RWPE1 (cell line): ENCODE measurements at regions not wholly inside any gene's neighbourhood (a gene's known extent, or its start where the extent isn't known, plus 50 kb on each side); places are given as distances from the start of the nearest gene placed in this dataset.

Experiments used
- CTCF ChIA-PET: fragments of 350-600 bp; sonication (Branson Sonifier 250); formaldehyde crosslinking; extraction: SDS; loops from one replicate; lab custom pipeline; 2021; lab: Yijun Ruan, JAX
- POLR2A ChIA-PET: fragments of 400-600 bp; formaldehyde crosslinking; extraction: SDS; loops from one replicate; lab custom pipeline; 2020; ENCODE audit warnings: antibody characterized with exemption; ENCODE audit not compliant: low non-redundant PET; lab: Yijun Ruan, JAX
- DNase-seq: peaks from one replicate; pipeline ENCODE4 v3.0.0; 2012; ENCODE audit warnings: low spot score
- H3K27ac ChIP-seq: fragments of 450-650 bp; 2 replicates; pipeline ENCODE4 v1.5.1; 2017
- TF ChIP-seq, protein P1 (sequence below): fragments of 450-650 bp; conservative IDR thresholded peaks from 2 replicates; pipeline ENCODE4 v1.5.1; 2017; ENCODE audit warnings: low read depth, mild to moderate bottlenecking

GRCh38 chr7:63042730-63043511, 955.7 kb upstream of the ZNF722 start:
- TF ChIP-seq, protein P1, sequence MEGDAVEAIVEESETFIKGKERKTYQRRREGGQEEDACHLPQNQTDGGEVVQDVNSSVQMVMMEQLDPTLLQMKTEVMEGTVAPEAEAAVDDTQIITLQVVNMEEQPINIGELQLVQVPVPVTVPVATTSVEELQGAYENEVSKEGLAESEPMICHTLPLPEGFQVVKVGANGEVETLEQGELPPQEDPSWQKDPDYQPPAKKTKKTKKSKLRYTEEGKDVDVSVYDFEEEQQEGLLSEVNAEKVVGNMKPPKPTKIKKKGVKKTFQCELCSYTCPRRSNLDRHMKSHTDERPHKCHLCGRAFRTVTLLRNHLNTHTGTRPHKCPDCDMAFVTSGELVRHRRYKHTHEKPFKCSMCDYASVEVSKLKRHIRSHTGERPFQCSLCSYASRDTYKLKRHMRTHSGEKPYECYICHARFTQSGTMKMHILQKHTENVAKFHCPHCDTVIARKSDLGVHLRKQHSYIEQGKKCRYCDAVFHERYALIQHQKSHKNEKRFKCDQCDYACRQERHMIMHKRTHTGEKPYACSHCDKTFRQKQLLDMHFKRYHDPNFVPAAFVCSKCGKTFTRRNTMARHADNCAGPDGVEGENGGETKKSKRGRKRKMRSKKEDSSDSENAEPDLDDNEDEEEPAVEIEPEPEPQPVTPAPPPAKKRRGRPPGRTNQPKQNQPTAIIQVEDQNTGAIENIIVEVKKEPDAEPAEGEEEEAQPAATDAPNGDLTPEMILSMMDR: no peak
- ChIA-PET CTCF (no interaction called here), POLR2A (no interaction called here)
- no peak overlapping the region for H3K27ac ChIP-seq
- DNase-seq: no peak

GRCh38 chr7:63043657-63044543, 954.7 kb upstream of the ZNF722 start:
- no peak overlapping the region for H3K27ac ChIP-seq
- DNase-seq: no peak
- TF ChIP-seq, protein P1: no peak
- ChIA-PET CTCF (no interaction called here), POLR2A (no interaction called here)

GRCh38 chr7:63044721-63045120, 953.9 kb upstream of the ZNF722 start:
- CTCF ChIA-PET: no interaction called here
- TF ChIP-seq, protein P1: no peak
- no peak for DNase-seq
- H3K27ac ChIP-seq: no peak overlapping the region
- POLR2A ChIA-PET: no interaction called here

DNA sequence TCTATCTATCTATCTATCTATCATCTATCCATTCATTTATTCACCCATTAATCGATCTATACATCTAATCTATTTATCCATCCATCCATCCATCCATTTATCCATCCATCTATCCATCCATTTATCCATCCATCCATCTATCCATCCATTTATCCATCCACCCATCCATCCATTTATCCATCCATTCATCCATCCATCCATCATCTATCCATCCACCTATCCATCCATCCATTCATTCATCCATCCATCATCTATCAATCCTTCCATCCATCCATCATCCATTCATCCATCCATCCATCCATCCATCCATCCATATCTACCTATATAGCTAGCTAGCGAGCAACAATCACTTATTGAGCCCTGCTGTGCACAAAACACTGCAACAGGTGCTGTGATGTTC, 953.1 kb upstream of the ZNF722 start:
- TF ChIP-seq, protein P1: no peak
- no peak for DNase-seq
- ChIA-PET POLR2A (no interaction called here), CTCF (no interaction called here)
- no peak overlapping the region for H3K27ac ChIP-seq

- no peak for DNase-seq
- ChIA-PET CTCF (no interaction called here), POLR2A (no interaction called here)
- no peak overlapping the region for H3K27ac ChIP-seq
- TF ChIP-seq, protein P1: no peak
Observed at GRCh38 chr7:63046612-63047011, 952.0 kb upstream of the ZNF722 start.

- no peak overlapping the region for H3K27ac ChIP-seq
- POLR2A ChIA-PET: no interaction called here
- no peak for DNase-seq
- CTCF ChIA-PET: no interaction called here
- TF ChIP-seq, protein P1: no peak
Observed at GRCh38 chr7:63047061-63047460, 951.6 kb upstream of the ZNF722 start.
